ENCODE measurements at regions not wholly inside any gene's neighbourhood (a gene's known extent, or its start where the extent isn't known, plus 50 kb on each side); places are given as distances from the start of the nearest gene placed in this dataset.

- DNase-seq = no peak
Measured at GRCh38 chr3:102529452-102529851, 94.6 kb downstream of the ZPLD1 start.

DNA sequence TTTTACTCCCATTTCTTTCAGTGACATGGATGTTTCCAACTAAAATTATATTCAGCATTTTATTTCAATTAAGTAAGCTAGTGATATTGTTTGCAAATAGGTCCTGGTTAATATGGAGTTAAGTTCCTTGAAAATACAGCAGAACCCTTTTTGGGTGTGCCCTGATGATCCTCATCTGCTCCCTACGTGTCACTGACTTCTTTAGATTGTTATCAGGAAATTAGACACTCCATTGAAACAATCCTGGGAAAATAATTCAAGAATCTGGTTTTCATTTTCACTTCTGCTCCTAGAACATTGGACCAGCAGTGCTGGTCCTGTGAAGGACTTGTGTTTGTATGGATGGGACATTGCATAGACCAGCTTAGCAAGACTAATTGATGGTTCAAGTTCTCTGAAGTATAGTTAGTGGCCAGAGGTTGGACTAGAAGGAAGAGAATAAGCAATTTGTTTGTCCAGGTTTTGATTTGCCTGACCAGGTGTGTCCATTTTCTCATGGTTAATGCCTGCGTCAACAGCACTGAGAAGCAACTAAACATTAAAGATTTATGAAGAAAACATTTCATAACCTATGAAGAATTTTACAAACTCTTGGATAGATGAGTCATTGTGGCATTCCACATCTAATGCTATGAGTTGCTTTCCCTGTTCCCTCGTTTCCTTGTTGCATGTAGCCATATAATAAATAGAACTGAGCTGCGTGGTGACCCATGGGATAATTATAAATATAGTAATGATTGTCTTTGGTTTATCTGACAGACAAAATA lies 95.8 kb downstream of the ZPLD1 start:
- DNase-seq = no peak

GRCh38 chr3:102531686-102532085 lies 96.9 kb downstream of the ZPLD1 start:
- DNase-seq = no peak

DNA sequence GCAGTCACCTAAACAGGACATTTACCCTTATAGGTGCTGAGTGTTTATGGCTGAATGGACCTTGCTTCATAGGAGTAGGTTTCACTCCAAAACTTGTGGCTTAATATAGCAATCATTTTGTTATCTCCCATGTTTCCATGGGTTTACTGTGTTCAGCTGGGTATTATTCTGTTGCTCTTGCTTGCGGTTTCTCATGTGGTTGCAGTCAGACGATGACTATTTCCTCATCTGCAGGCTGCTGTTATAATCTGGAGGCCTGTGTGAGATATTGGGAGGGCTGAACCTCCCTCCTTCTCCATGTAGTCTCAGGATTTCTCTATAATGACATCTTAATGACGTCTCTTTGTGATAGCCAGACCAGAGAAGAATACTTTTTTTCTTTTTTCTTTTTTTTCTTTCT lies 98.1 kb downstream of the ZPLD1 start:
- peak; percentile 16 for DNase-seq

- DNase-seq = no peak
Measured at GRCh38 chr3:102533784-102534183, 99.0 kb downstream of the ZPLD1 start.

DNA sequence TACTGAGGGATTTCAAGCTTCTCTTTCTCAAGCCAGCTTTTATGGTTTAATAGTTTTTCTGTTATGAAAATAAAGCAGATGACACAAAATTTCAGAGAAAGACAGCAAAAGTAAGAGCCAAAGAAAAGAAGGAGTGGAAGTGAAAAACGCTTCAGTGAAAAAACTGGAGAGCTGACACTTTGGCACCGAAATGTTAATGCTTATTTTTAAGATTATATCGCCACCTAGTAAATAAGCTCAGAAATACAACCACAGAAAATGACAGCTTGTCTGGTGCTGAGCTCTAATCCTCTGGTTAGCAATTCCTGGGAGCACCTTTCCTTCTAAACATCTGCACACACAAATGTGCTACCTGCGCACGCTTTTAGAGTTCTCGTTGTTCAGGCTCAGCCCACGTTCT lies 101.6 kb downstream of the ZPLD1 start:
- peak; percentile 26 for DNase-seq

DNA sequence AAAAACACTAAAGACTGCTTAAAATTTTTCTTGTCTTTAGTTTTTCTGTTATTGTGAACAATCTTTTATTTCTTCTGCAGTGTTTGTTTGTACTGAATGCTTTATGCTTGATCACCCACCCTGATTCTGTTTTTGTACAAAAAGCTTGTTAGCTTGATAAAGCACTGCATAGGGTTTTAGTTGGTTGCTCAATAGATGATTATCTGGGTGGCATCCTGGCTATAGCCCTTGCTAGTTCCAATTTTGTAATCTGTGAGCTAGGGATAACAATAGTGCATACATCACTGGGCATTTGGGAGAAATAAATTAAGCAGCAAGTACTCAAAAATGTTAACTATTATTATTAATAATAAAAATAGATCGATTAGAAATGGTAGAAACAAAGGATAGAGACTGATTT lies 102.3 kb downstream of the ZPLD1 start:
- no peak for DNase-seq

GRCh38 chr3:102544741-102545140 lies 109.9 kb downstream of the ZPLD1 start:
- no peak for DNase-seq

DNA sequence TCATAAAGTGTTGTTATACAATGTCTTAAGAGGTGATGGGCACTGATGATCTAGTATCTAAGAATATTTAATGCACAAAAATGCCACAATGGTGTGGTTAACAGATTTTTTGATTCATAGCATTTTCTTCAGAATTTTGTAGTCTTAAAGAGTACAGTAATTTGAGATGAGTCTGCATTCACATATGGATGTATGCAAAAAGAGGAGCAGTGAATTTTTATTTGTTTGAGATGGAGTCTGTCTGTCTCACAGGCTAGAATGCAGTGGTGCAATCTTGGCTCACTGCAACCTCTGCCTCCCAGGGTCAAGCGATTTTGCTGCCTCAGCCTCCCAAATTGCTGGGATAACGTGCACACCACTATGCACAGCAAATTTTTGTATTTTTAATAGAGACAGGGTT lies 110.5 kb downstream of the ZPLD1 start:
- no peak for DNase-seq

- DNase-seq = no peak
Measured at GRCh38 chr3:102553876-102554275, 119.1 kb downstream of the ZPLD1 start.

GRCh38 chr3:102570511-102570910 lies 135.7 kb downstream of the ZPLD1 start:
- no peak for DNase-seq

DNA sequence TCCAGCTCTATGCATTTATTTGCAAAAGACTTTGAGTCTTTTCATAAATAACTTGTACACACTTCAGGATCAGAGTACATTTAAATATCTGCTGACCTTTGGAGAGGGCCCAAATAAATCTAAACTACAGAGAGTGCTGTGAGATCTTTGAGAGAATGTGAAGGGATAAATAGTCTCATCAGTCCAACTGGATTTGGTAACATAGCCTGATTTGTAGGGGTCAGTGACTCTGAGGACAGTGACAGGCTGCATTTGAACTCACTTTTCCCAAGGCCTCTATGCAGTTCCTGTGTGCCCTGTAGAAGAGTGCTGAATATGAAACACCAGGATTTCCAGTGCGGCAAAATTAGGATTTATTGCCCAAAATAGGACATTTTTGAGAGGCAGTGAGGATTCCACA lies 136.2 kb downstream of the ZPLD1 start:
- no peak for DNase-seq

GRCh38 chr3:102571720-102572384 lies 137.0 kb downstream of the ZPLD1 start:
- no peak for DNase-seq

DNA sequence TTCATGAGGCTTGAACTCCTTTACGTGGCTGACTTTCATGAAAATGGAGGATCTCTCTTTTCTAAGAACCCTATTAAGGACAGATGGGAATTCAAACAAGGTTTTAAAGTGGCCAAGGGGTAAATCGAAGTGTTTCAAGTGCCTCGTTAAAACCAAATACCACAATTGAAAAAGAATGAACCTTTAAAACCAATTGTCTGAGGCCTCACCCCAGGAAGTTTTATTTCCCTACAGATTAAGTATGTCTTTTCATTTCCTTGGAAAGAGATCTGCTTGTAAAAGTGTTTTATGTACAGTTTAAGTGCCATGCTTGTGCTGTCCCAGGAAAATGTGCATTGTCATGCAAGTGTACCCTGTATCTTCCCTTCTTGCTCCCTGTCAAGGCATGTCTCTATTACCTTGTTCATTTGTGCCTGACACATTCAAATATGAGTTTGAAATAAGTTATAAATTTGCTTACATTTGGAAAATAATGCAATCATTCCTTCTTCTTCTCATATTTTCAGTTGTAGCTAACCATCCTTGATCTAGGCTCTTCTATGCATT lies 138.7 kb downstream of the ZPLD1 start:
- no peak for DNase-seq

GRCh38 chr3:102574355-102574754 lies 139.5 kb downstream of the ZPLD1 start:
- no peak for DNase-seq

DNA sequence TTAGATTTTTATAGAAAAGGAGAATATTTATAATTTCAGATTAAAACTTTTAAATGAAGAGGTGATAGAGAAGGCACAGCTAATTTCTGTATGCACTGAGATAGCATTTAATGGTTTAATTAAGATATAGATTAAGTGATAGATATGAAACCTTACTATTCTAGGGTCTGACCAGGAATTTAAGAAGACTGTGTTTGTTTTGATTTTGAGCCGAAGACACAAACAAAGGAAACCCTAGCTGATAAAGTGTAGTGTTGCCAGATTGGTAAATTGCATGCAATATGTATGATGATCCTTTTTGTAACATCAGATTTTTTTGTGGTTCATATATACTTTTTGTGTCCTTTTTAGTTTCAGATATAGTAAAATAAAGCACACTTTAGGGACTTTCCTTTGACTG lies 141.8 kb downstream of the ZPLD1 start:
- DNase-seq = no peak

GRCh38 chr3:102577082-102577789 lies 142.4 kb downstream of the ZPLD1 start:
- DNase-seq = no peak

DNA sequence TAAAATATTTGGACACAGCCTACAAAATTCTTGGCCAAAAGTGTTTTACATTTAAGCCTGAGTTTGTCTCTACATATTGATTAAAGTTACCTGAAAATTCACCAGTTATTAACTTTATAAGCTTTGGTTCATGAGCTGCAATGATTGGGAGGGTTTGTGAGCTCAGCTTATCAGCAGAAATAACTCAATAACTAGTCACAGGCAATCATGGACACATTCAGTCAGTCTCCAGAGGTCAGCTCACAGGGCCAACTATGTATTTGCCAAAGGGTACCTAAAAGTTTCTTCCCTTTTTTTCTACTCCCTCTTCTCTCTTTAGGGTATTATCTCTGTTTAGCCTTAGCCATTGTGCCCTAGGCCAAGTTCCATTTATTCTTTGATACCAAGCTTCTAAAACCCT lies 145.9 kb downstream of the ZPLD1 start:
- DNase-seq = no peak

- no peak for DNase-seq
Measured at GRCh38 chr3:102586485-102586884, 151.7 kb downstream of the ZPLD1 start.

- no peak for DNase-seq
Measured at GRCh38 chr3:102593812-102594602, 159.2 kb downstream of the ZPLD1 start.

GRCh38 chr3:102595057-102595456 lies 160.2 kb downstream of the ZPLD1 start:
- no peak for DNase-seq

DNA sequence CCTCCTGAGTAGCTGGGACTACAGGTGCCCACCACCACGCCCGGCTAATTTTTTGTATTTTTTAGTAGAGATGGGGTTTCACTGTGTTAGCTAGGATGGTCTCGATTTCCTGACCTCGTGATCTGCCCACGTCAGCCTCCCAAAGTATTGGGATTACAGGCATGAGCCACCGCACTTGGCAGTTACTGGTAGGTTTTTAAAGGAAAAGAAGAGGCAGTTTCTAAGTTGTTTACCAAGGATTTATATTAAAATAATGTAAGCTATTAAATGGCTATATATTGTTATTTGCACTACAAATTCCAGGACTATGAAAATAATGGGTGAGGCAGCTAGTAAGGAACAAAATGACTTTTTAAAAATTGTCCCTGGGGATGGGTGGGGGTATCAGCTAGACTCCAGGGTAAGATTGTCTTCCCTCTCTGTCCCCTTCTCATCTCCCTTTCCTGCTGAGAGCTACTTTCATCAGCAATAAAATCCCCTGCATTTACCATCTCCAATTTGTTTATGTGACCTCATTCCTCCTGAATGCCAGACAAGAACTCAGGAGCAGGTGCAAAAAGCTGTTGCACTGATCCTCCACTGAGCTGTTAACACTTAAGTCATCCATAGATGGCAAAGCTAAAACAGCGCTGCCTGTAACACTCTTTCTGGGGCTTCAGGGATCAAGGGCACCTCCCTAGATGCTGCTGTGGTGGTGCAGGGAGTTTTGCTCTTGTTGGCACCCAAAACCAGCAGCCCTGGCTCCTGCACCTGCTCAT lies 165.2 kb downstream of the ZPLD1 start:
- no peak for DNase-seq

Measured in CD4-positive, alpha-beta T cell treated with Interleukin-17A for 1 hour (primary cell).